ENCODE measurements at regions not wholly inside any gene's neighbourhood (a gene's known extent, or its start where the extent isn't known, plus 50 kb on each side); places are given as distances from the start of the nearest gene placed in this dataset.

GRCh38 chr2:144671695-144672455 lies 152.0 kb upstream of the ZEB2 start:
- no peak for DNase-seq (ENCODE audit: low spot score)
- ChIA-PET POLR2A (ENCODE audit: low non-redundant PET) (no interaction called here), CTCF (interaction anchor here (2.2 kb wide), 1 partner anchor 12 kb away, joined by 6 read pairs; no protein-coding TSS in a partner anchor)
- no peak overlapping the region for H3K27ac ChIP-seq
- no peak for TF ChIP-seq CTCF (conservative IDR thresholded peaks at IDR 0.05; ENCODE audit: low read depth)

GRCh38 chr2:144670738-144671137 lies 150.8 kb upstream of the ZEB2 start:
- no peak for DNase-seq (ENCODE audit: low spot score)
- no peak for TF ChIP-seq CTCF (conservative IDR thresholded peaks at IDR 0.05; ENCODE audit: low read depth)
- POLR2A ChIA-PET (ENCODE audit: low non-redundant PET): no interaction called here
- CTCF ChIA-PET: interaction anchor here (2.2 kb wide), 1 partner anchor 10 kb away, joined by 6 read pairs; no protein-coding TSS in a partner anchor
- no peak overlapping the region for H3K27ac ChIP-seq

GRCh38 chr2:144670080-144670479 lies 150.2 kb upstream of the ZEB2 start:
- no peak for TF ChIP-seq CTCF (conservative IDR thresholded peaks at IDR 0.05; ENCODE audit: low read depth)
- ChIA-PET POLR2A (ENCODE audit: low non-redundant PET) (no interaction called here), CTCF (interaction anchor here (2.2 kb wide), 1 partner anchor 10 kb away, joined by 6 read pairs; no protein-coding TSS in a partner anchor)
- H3K27ac ChIP-seq: no peak overlapping the region
- DNase-seq (ENCODE audit: low spot score): no peak

- CTCF ChIA-PET: no interaction called here
These were observed 149.5 kb upstream of the ZEB2 start for GRCh38 chr2:144669196-144669987.

GRCh38 chr2:144668493-144669110 lies 148.7 kb upstream of the ZEB2 start:
- CTCF ChIA-PET: interaction anchor here (0.6 to 0.7 kb wide), 2 partner anchors 85 to 875 kb away, joined by 3 read pairs; no protein-coding TSS in a partner anchor
- no peak for DNase-seq (ENCODE audit: low spot score)
- H3K27ac ChIP-seq: no peak overlapping the region
- TF ChIP-seq CTCF (conservative IDR thresholded peaks at IDR 0.05; ENCODE audit: low read depth): no peak
- POLR2A ChIA-PET (ENCODE audit: low non-redundant PET): no interaction called here

More at GRCh38 chr2:144669196-144669987, 149.5 kb upstream of the ZEB2 start:
- POLR2A ChIA-PET (ENCODE audit: low non-redundant PET): no interaction called here
- DNase-seq (ENCODE audit: low spot score): no peak
- TF ChIP-seq CTCF (conservative IDR thresholded peaks at IDR 0.05; ENCODE audit: low read depth): no peak
- H3K27ac ChIP-seq: no peak overlapping the region

GRCh38 chr2:144666032-144666431 lies 146.1 kb upstream of the ZEB2 start:
- TF ChIP-seq CTCF (conservative IDR thresholded peaks at IDR 0.05; ENCODE audit: low read depth): no peak
- DNase-seq (ENCODE audit: low spot score): peak; percentile 7
- ChIA-PET CTCF (no interaction called here), POLR2A (ENCODE audit: low non-redundant PET) (no interaction called here)
- no peak overlapping the region for H3K27ac ChIP-seq
